ENCODE measurements at regions not wholly inside any gene's neighbourhood (a gene's known extent, or its start where the extent isn't known, plus 50 kb on each side); places are given as distances from the start of the nearest gene placed in this dataset.
"Not testable (repeated sequence)": the region's sequence is repeated elsewhere in the genome, so short reads cannot be mapped to it uniquely, and the experiment has no call there.

GRCh38 chr2:158882297-158882696 is 86.1 kb upstream of the TANC1 start:
- Mint-ChIP-seq H3K36me3 (ENCODE audit: low read depth) (no peaks in the 10 kb centered on the region), H3K4me3 (no peak overlapping the region), H3K27ac (no peak overlapping the region), H3K27me3 (ENCODE audit: insufficient read depth) (peaks cover 26% of the 10 kb centered on the region), H3K4me1 (ENCODE audit: low read depth) (no peaks in the 10 kb centered on the region), H3K9me3 (no peaks in the 10 kb centered on the region)
- no peak for DNase-seq
- no peak for TF ChIP-seq CTCF (IDR thresholded peaks at IDR 0.05)

GRCh38 chr2:158884552-158884951 is 83.9 kb upstream of the TANC1 start:
- not testable (repeated sequence) for H3K4me1 Mint-ChIP-seq (ENCODE audit: low read depth); H3K4me3 Mint-ChIP-seq; H3K27ac Mint-ChIP-seq; DNase-seq; H3K36me3 Mint-ChIP-seq (ENCODE audit: low read depth); H3K9me3 Mint-ChIP-seq
- H3K27me3 Mint-ChIP-seq (ENCODE audit: insufficient read depth) = peaks cover 23% of the 10 kb centered on the region

- peak; percentile 22; the same call in 1 of the 2 replicates for TF ChIP-seq CTCF (IDR thresholded peaks at IDR 0.05)
- H3K4me1 Mint-ChIP-seq (ENCODE audit: low read depth); H3K27ac Mint-ChIP-seq; H3K36me3 Mint-ChIP-seq (ENCODE audit: low read depth); H3K4me3 Mint-ChIP-seq; DNase-seq; H3K9me3 Mint-ChIP-seq: not testable (repeated sequence)
- H3K27me3 Mint-ChIP-seq (ENCODE audit: insufficient read depth) = peaks cover 23% of the 10 kb centered on the region
Observed at GRCh38 chr2:158885018-158885678, 83.3 kb upstream of the TANC1 start.

GRCh38 chr2:158885679-158886050 is 82.8 kb upstream of the TANC1 start:
- H3K27ac Mint-ChIP-seq; H3K9me3 Mint-ChIP-seq; H3K4me1 Mint-ChIP-seq (ENCODE audit: low read depth); DNase-seq; H3K4me3 Mint-ChIP-seq; H3K36me3 Mint-ChIP-seq (ENCODE audit: low read depth): not testable (repeated sequence)
- H3K27me3 Mint-ChIP-seq (ENCODE audit: insufficient read depth) = peaks cover 23% of the 10 kb centered on the region

- no peak for DNase-seq
- no peaks in the 10 kb centered on the region for H3K9me3 Mint-ChIP-seq
- peaks cover 4% of the 10 kb centered on the region for H3K27me3 Mint-ChIP-seq (ENCODE audit: insufficient read depth)
- no peak overlapping the region for H3K27ac Mint-ChIP-seq
- no peak overlapping the region for H3K4me3 Mint-ChIP-seq
- no peak for TF ChIP-seq CTCF (IDR thresholded peaks at IDR 0.05)
- H3K4me1 Mint-ChIP-seq (ENCODE audit: low read depth) = peaks cover 28% of the 10 kb centered on the region
- no peaks in the 10 kb centered on the region for H3K36me3 Mint-ChIP-seq (ENCODE audit: low read depth)
Observed at GRCh38 chr2:158889135-158889853, 79.1 kb upstream of the TANC1 start.

GRCh38 chr2:158890296-158890905 is 78.0 kb upstream of the TANC1 start:
- Mint-ChIP-seq H3K27me3 (ENCODE audit: insufficient read depth) (peaks cover 2% of the 10 kb centered on the region), H3K4me3 (no peak overlapping the region), H3K36me3 (ENCODE audit: low read depth) (no peaks in the 10 kb centered on the region), H3K9me3 (no peaks in the 10 kb centered on the region), H3K4me1 (ENCODE audit: low read depth) (peaks cover 29% of the 10 kb centered on the region), H3K27ac (no peak overlapping the region)
- TF ChIP-seq CTCF (IDR thresholded peaks at IDR 0.05) = no peak
- no peak for DNase-seq
